CD4-positive, alpha-beta memory T cell (primary cell): ENCODE measurements at regions not wholly inside any gene's neighbourhood (a gene's known extent, or its start where the extent isn't known, plus 50 kb on each side); places are given as distances from the start of the nearest gene placed in this dataset.

Source experiments
- CTCF ChIA-PET: fragments of 350-600 bp; sonication (Branson Sonifier 250); formaldehyde crosslinking; loops from one replicate; lab custom pipeline; 2021; ENCODE audit warnings: inconsistent platforms; ENCODE audit not compliant: partially characterized antibody; lab: Charles Lee
- POLR2A ChIA-PET: fragments of 350-600 bp; sonication (Branson Sonifier 250); formaldehyde crosslinking; loops from one replicate; lab custom pipeline; 2021; ENCODE audit not compliant: partially characterized antibody; lab: Charles Lee
- DNase-seq, 5 donors: peaks; one replicate each; pipeline versions ENCODE4 v3.0.0 to v3.0.0-alpha.2; 2020 to 2022; ENCODE audit warnings: mixed read lengths in 1 of 5
- H3K27ac ChIP-seq: one replicate; pipeline ENCODE4 v1.7.0; 2013; ENCODE audit warnings: low read depth, low read length
- H3K27me3 ChIP-seq: 2 replicates; pipeline ENCODE4 v1.7.0; 2013; ENCODE audit warnings: mild to moderate bottlenecking, low read length, moderate library complexity; ENCODE audit not compliant: insufficient read depth
- H3K36me3 ChIP-seq: 2 replicates; pipeline ENCODE4 v1.7.0; 2013; ENCODE audit warnings: mild to moderate bottlenecking, low read length, moderate library complexity; ENCODE audit not compliant: insufficient read depth
- H3K4me1 ChIP-seq: 2 replicates; pipeline ENCODE4 v1.7.0; 2013; ENCODE audit warnings: mild to moderate bottlenecking, low read length, moderate library complexity; ENCODE audit not compliant: insufficient read depth
- H3K4me3 ChIP-seq, 2 donors: one replicate each; pipeline ENCODE4 v1.7.0; 2013; ENCODE audit warnings: low read length in 2 of 2, mild to moderate bottlenecking in 1 of 2
- H3K9me3 ChIP-seq, 2 donors: one replicate each; pipeline ENCODE4 v1.7.0; 2013; ENCODE audit warnings: low read length in 2 of 2, control low read depth in 1 of 2; ENCODE audit not compliant: control insufficient read depth in 1 of 2
- H3K27ac Mint-ChIP-seq, 7 donors: one replicate each; pipeline ENCODE4 v1.8.0; 2020 to 2021; ENCODE audit warnings: mixed read lengths in 7 of 7, mild to moderate bottlenecking in 6 of 7, inconsistent platforms in 3 of 7, moderate library complexity in 3 of 7
- H3K27me3 Mint-ChIP-seq, 2 donors: one replicate each; pipeline ENCODE4 v1.8.0; 2020 to 2021; ENCODE audit warnings: mixed read lengths in 2 of 2
- H3K36me3 Mint-ChIP-seq, 2 donors: one replicate each; pipeline ENCODE4 v1.8.0; 2020 to 2021; ENCODE audit warnings: mixed read lengths in 2 of 2, inconsistent platforms in 1 of 2, mild to moderate bottlenecking in 1 of 2
- H3K4me1 Mint-ChIP-seq, 4 donors: one replicate each; pipeline ENCODE4 v1.8.0; 2020 to 2021; ENCODE audit warnings: mixed read lengths in 4 of 4, mild to moderate bottlenecking in 1 of 4
- H3K4me3 Mint-ChIP-seq, 8 donors: one replicate each; pipeline ENCODE4 v1.8.0; 2020 to 2021; ENCODE audit warnings: mixed read lengths in 8 of 8, mild to moderate bottlenecking in 7 of 8, moderate library complexity in 6 of 8, inconsistent platforms in 3 of 8
- H3K9me3 Mint-ChIP-seq, 8 donors: one replicate each; pipeline ENCODE4 v1.8.0; 2020 to 2021; ENCODE audit warnings: mixed read lengths in 8 of 8, mild to moderate bottlenecking in 5 of 8, inconsistent platforms in 3 of 8, moderate library complexity in 1 of 8
- intact Hi-C: fragments of 100-400 bp; cut with micrococcal nuclease; formaldehyde crosslinking; loops from one replicate; pipeline ENCODE4 v1.15.1; 2023

DNA sequence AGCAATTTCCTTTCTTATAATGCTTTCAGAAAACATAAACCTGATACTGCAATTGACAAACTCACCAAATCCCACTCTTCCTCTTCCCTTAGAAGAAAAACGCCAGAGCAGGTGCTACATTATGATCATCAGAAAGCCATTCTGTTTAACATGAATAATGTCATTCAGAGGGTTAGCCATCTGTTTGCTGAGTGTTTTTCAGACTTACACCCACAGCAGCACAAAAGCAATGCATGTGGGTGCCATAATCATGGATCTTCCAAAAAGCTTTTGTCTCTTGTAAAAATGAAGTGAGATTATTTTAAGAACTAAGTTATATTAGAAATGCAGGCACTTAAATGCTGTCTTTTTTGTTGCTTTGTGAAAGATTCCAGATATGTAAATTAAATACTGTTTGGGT, 204.6 kb upstream of the TMPRSS15 start:
- Histone ChIP-seq H3K9me3 (no peaks in the 10 kb centered on the region), H3K27me3 (no peaks in the 10 kb centered on the region), H3K27ac (no peak overlapping the region), H3K36me3 (no peaks in the 10 kb centered on the region), H3K4me3 (no peak overlapping the region), H3K4me1 (no peaks in the 10 kb centered on the region)
- ChIA-PET POLR2A (no interaction called here), CTCF (no interaction called here)
- Mint-ChIP-seq H3K4me1 (no peaks in the 10 kb centered on the region), H3K27me3 (no peaks in the 10 kb centered on the region), H3K4me3 (no peak overlapping the region), H3K27ac (no peak overlapping the region), H3K9me3 (peaks cover 0 to 11% (median under 1%) of the 10 kb centered on the region in 8 donors), H3K36me3 (no peaks in the 10 kb centered on the region)
- no peak for DNase-seq
- intact Hi-C loops: no loop called here

DNA sequence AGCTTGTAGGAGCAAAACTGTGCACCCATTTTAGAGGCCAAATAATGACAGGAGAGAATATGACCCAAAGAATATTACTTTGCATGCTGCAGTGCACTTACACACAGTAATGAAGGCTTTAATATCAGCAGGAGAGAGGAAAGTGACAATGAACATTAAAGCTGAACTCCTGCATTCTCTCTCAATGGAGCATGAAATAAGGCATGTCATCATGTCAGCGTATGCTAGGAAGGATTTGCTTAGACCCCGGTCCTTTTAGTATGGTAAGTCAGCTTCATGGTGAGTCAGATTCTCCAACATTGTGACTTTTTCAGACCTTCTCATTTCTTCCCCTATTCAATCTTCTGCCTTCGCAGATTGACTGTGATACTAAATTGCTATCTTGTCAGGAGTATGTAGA, 210.7 kb upstream of the TMPRSS15 start:
- no peaks in the 10 kb centered on the region for H3K9me3 ChIP-seq
- no peaks in the 10 kb centered on the region for H3K4me1 Mint-ChIP-seq
- H3K27ac Mint-ChIP-seq: no peak overlapping the region
- H3K36me3 ChIP-seq: no peaks in the 10 kb centered on the region
- no peaks in the 10 kb centered on the region for H3K27me3 Mint-ChIP-seq
- no peaks in the 10 kb centered on the region for H3K36me3 Mint-ChIP-seq
- no peaks in the 10 kb centered on the region for H3K27me3 ChIP-seq
- peaks cover 0 to 5% (median 1%) of the 10 kb centered on the region in 8 donors for H3K9me3 Mint-ChIP-seq
- no peaks in the 10 kb centered on the region for H3K4me1 ChIP-seq
- no peak overlapping the region for H3K4me3 Mint-ChIP-seq
- H3K27ac ChIP-seq: no peak overlapping the region
- no peak for DNase-seq
- CTCF ChIA-PET: no interaction called here
- intact Hi-C loops: no loop called here
- no peak overlapping the region for H3K4me3 ChIP-seq
- POLR2A ChIA-PET: no interaction called here

DNA sequence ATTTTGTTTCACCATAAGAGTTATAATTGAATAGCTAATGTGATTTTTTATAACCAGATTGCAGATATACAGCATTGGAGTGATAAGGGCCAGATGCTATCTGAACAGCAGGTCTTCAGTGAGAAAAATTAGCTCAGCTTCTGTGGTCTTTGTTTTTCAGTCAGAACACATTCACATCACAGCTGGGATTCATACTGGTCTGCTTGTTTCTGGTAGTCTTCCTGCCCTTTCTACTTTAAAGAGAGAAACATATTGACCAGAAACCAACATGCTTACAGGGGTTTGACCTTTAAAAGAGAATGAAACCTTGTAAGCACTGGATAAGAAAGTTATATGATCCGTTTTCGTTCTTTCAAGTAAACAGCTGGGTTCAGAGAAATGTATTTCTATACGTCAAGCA, 213.7 kb upstream of the TMPRSS15 start:
- intact Hi-C loops: no loop called here

DNA sequence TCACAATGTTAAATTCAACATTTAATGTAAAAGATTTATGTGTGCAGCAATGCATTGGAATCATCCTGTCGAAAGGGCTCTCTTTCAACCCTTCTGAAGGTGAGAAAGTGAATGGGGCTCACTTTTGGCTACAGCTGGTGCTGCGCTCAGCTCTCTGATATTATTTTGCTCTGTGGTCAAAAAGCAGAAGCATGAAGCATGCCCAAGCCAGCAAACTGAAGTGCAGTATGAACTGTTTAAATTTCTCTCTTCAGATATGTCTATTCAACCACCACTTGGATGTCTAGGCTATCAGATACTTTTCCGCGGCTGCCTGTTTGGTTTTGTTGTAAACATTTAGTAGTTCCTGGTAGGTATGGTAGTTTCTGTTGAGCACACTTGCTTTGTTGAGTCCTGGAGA, 216.9 kb upstream of the TMPRSS15 start:
- intact Hi-C loops: no loop called here
- Histone ChIP-seq H3K36me3 (no peaks in the 10 kb centered on the region), H3K27ac (no peak overlapping the region), H3K9me3 (no peaks in the 10 kb centered on the region), H3K27me3 (no peaks in the 10 kb centered on the region), H3K4me3 (no peak overlapping the region), H3K4me1 (no peaks in the 10 kb centered on the region)
- Mint-ChIP-seq H3K9me3 (peaks cover 0 to 9% (median 3%) of the 10 kb centered on the region in 8 donors), H3K36me3 (no peaks in the 10 kb centered on the region), H3K27me3 (no peaks in the 10 kb centered on the region), H3K4me1 (no peaks in the 10 kb centered on the region), H3K27ac (no peak overlapping the region), H3K4me3 (no peak overlapping the region)
- ChIA-PET POLR2A (no interaction called here), CTCF (no interaction called here)
- no peak for DNase-seq

More for the DNA sequence above, 213.7 kb upstream of the TMPRSS15 start:
- H3K27me3 ChIP-seq: no peaks in the 10 kb centered on the region
- no peak overlapping the region for H3K4me3 ChIP-seq
- peaks cover 0 to 10% (median 2%) of the 10 kb centered on the region in 8 donors for H3K9me3 Mint-ChIP-seq
- H3K27ac Mint-ChIP-seq: no peak overlapping the region
- DNase-seq: no peak
- no peak overlapping the region for H3K4me3 Mint-ChIP-seq
- H3K9me3 ChIP-seq: no peaks in the 10 kb centered on the region
- H3K4me1 Mint-ChIP-seq: no peaks in the 10 kb centered on the region
- no peaks in the 10 kb centered on the region for H3K36me3 Mint-ChIP-seq
- CTCF ChIA-PET: no interaction called here
- H3K27ac ChIP-seq: no peak overlapping the region
- POLR2A ChIA-PET: no interaction called here
- H3K4me1 ChIP-seq: no peaks in the 10 kb centered on the region
- H3K27me3 Mint-ChIP-seq: no peaks in the 10 kb centered on the region
- no peaks in the 10 kb centered on the region for H3K36me3 ChIP-seq

DNA sequence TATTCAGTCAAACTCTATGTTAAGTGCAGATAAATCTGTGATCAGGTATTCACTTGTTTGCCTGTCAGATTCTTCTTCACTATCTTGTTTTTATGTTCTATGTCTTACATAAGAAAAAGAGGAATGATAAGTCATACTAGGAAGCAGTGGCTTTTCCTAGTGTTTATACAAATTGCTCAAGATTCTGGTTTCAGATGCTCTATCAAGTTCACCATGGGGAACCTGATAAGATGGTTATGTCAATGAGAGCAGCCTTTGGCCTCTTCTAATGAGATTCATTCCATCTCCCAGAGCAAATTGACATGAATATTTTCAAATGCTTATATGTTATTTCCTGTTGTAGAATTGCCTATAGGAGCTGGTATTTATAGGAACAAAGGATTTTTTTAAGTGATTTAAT, 218.8 kb upstream of the TMPRSS15 start:
- no peaks in the 10 kb centered on the region for H3K36me3 ChIP-seq
- intact Hi-C loops: no loop called here
- H3K27ac ChIP-seq: no peak overlapping the region
- Mint-ChIP-seq H3K9me3 (peaks cover 0 to 11% (median 3%) of the 10 kb centered on the region in 8 donors), H3K4me1 (no peaks in the 10 kb centered on the region), H3K27me3 (no peaks in the 10 kb centered on the region), H3K4me3 (no peak overlapping the region), H3K36me3 (no peaks in the 10 kb centered on the region), H3K27ac (no peak overlapping the region)
- H3K4me1 ChIP-seq: no peaks in the 10 kb centered on the region
- no peaks in the 10 kb centered on the region for H3K9me3 ChIP-seq
- DNase-seq: no peak
- H3K4me3 ChIP-seq: no peak overlapping the region
- no peaks in the 10 kb centered on the region for H3K27me3 ChIP-seq
- ChIA-PET CTCF (no interaction called here), POLR2A (no interaction called here)

DNA sequence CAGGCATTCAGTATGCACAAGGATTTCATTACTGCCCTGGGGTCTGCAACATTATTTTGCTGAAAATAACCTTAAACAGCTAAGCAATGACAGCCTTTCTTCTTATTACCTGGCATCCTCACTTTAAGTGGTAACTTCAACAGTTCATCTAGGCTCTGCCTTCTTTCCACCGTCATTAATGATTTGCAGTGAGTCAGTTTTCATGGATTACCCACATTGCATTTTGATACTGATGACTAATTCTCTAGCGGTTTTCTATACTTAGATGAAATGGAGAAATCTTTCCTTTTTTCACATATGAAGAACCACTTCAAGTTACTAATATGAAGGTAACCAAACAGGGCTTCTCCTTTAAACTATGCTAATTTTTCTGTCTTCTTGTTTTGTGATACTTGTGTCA, 226.9 kb upstream of the TMPRSS15 start:
- Histone ChIP-seq H3K36me3 (no peaks in the 10 kb centered on the region), H3K27ac (no peak overlapping the region), H3K9me3 (no peaks in the 10 kb centered on the region), H3K4me1 (no peaks in the 10 kb centered on the region), H3K4me3 (no peak overlapping the region), H3K27me3 (no peaks in the 10 kb centered on the region)
- Mint-ChIP-seq H3K4me3 (no peak overlapping the region), H3K36me3 (no peaks in the 10 kb centered on the region), H3K4me1 (no peaks in the 10 kb centered on the region), H3K9me3 (peaks cover 2 to 13% (median 10%) of the 10 kb centered on the region in 8 donors), H3K27me3 (no peaks in the 10 kb centered on the region), H3K27ac (no peak overlapping the region)
- intact Hi-C loops: no loop called here
- POLR2A ChIA-PET: no interaction called here
- CTCF ChIA-PET: no interaction called here
- no peak for DNase-seq

DNA sequence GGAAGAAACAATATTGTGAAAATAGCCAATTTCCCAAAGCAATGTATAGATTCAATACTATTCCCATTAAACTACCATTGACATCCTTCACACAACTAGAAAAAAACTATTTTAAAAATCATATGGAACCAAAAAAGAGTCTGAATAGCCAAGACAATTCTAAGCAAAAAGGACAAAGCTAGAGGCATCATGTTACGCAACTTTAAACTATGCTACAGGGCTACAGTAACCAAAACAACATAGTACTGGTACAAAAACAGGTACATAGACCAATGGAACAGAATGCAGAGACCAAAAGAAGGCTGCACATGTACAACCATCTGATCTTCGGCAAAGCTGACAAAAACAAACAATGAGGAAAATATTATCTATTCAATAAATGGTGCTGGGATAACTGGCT, 233.3 kb upstream of the TMPRSS15 start:
- H3K4me3 ChIP-seq: no peak overlapping the region
- Mint-ChIP-seq H3K9me3 (peaks cover 2 to 13% (median 6%) of the 10 kb centered on the region in 8 donors), H3K4me1 (no peaks in the 10 kb centered on the region), H3K27me3 (no peaks in the 10 kb centered on the region), H3K36me3 (no peaks in the 10 kb centered on the region), H3K27ac (no peak overlapping the region), H3K4me3 (no peak overlapping the region)
- CTCF ChIA-PET: interaction anchor here (1.1 kb wide), 1 partner anchor 22 kb away, joined by 3 read pairs; no protein-coding TSS in a partner anchor
- DNase-seq: no peak
- POLR2A ChIA-PET: no interaction called here
- intact Hi-C loops: no loop called here
- H3K9me3 ChIP-seq: no peaks in the 10 kb centered on the region
- no peaks in the 10 kb centered on the region for H3K4me1 ChIP-seq
- H3K27ac ChIP-seq: no peak overlapping the region
- no peaks in the 10 kb centered on the region for H3K36me3 ChIP-seq
- H3K27me3 ChIP-seq: no peaks in the 10 kb centered on the region

DNA sequence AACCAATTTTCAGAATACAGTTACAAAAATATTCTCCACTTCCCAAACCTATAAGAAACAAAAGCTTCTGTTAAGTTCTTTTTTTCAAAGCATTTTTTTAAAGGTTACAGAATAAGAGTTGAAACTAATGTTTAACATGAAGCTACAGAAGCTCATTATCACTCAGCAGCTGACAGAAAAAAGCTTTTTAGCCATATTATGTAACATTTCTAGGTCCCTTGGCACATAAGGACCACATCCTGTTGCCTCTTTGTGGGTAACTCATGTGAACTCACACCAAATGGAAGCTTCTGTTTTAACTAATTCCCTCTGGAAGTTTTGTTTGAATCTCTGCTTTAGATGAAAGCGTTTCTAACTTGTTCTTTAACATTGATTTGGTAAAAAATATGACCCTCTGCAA, 242.5 kb upstream of the TMPRSS15 start:
- Histone ChIP-seq H3K4me1 (no peaks in the 10 kb centered on the region), H3K4me3 (no peak overlapping the region), H3K27me3 (no peaks in the 10 kb centered on the region), H3K9me3 (peaks cover 0 to 3% of the 10 kb centered on the region in 2 donors), H3K27ac (no peak overlapping the region), H3K36me3 (no peaks in the 10 kb centered on the region)
- H3K36me3 Mint-ChIP-seq: no peaks in the 10 kb centered on the region
- CTCF ChIA-PET: no interaction called here
- peaks cover under 1 to 30% (median 6%) of the 10 kb centered on the region in 8 donors for H3K9me3 Mint-ChIP-seq
- H3K4me1 Mint-ChIP-seq: peaks cover 0 to 2% (median 0%) of the 10 kb centered on the region in 4 donors
- POLR2A ChIA-PET: no interaction called here
- H3K27ac Mint-ChIP-seq: no peak overlapping the region
- no peak for DNase-seq
- no peaks in the 10 kb centered on the region for H3K27me3 Mint-ChIP-seq
- H3K4me3 Mint-ChIP-seq: no peak overlapping the region
- intact Hi-C loops: no loop called here
